ENCODE measurements at regions not wholly inside any gene's neighbourhood (a gene's known extent, or its start where the extent isn't known, plus 50 kb on each side); places are given as distances from the start of the nearest gene placed in this dataset.
A peak's percentile ranks its signal among the peaks of the same experiment; 100 is the strongest.

DNA sequence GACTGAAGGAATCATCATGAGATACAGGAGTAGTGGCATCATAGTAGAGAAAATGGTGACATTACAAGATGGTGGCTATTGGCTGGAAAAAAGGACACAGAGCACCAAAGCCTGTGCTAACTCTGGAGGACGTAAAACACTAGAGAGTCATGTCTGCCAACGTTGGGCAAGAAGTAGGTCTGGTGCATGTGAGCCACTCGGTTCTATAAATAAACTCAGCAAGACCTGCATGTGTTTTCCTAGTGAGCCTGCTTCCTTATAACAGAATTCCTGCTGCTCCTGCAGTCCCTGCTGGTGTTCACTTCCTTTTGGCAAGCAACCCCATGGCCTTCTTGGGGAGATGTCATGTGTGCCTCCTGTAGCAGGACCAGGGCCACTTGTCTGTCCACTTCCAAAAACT is 325.2 kb downstream of the OSR1 start:
- DNase-seq: no peak

DNA sequence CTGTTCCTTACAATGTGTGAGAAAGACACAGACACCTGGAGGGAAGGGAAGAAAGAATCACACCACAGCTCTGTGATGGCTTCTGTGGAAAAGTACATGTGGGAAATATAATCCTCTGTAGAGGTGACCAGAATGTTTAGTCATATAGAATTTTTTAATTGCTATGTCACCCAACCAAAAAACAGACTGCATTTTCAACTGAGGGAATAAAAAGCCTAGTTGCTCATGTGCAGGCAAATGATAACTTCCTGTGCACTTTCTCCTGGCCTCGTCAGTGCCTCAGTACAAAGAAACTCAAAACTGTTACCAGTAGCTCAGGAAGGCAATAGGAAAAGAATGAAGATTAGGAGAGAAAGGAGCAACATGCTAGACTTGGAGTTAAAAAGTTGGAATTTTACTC is 326.8 kb downstream of the OSR1 start:
- DNase-seq: no peak

- DNase-seq: no peak
These were observed 328.8 kb downstream of the OSR1 start for GRCh38 chr2:19029655-19030054.

DNA sequence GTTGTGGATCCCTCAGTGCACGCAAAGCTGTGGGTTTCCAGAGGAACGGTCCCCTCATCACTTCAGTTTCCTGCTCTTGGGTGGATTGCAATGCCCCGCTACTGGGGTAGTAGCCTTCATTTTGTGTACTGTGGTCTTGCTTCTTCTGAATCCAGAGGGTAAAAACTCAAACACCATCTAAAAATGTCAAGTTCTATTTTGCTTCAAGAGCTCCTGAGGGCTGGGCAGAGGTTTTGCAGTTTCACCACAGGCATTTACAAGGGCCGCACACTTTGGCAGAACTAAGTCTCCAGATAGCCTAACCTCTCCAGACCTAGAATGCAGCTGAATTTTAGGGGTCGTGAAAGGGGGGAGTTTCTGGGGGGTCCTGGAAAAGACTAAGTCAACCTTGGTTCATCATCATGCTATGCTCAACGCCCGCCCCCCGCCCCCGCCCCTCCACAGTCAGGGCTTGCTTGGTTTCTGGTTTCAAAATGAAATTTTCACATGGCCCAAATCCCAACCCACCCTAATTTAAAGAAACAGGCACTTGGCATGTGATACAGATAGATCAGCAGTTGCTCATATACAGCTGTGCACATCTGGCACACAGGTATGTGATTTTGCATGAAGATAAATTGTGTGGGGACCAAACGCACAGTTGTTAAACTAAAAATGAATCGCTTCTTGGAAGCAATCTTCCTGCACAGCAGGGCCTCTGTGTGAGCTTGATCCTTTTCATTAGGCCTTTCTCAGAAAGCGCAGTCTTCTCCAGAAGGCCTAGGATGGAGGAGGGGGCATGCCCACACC is 329.6 kb downstream of the OSR1 start:
- DNase-seq: no peak

DNA sequence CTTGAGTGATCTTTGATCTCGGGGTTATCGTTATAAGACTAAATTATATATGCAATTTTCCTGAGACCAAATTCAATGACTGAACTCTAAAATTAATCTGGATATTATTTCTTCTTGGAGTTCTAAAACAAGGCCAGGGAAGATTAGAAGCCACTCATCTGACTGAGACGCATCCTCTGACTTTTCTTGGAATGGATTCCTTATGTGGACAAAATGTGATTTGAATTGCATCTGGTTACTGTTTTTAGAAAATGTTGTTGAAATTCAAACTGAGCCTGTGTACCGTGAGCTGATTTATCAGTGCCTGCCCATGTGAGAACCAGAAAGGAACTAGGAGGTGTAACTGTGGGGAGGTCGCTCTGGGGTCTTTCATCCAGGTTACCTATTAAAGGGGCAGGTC is 330.8 kb downstream of the OSR1 start:
- DNase-seq: no peak

GRCh38 chr2:19026261-19026660 is 332.2 kb downstream of the OSR1 start:
- DNase-seq: no peak

GRCh38 chr2:19022334-19022733 is 336.1 kb downstream of the OSR1 start:
- DNase-seq: no peak

DNA sequence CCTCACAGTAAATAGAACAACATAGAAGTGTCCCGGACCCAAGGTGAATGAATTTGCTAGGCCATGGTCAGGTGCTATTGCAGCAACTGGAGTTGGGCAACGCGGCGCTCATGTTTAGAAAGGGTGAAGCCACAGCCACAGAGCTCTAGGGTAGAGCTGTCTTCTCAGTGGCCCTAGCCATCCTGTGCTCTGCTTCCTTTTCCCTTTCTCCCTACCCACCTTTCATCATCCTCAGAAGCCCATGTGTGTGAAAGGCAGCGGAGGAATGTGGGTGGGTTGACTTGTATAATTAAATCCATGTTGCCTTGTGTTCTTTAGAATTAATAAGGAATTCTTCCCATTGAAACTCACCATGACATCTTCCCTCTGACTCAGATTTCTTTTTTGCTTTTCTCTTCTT is 336.7 kb downstream of the OSR1 start:
- no peak for DNase-seq

GRCh38 chr2:19021100-19021476 is 337.3 kb downstream of the OSR1 start:
- DNase-seq: no peak

DNA sequence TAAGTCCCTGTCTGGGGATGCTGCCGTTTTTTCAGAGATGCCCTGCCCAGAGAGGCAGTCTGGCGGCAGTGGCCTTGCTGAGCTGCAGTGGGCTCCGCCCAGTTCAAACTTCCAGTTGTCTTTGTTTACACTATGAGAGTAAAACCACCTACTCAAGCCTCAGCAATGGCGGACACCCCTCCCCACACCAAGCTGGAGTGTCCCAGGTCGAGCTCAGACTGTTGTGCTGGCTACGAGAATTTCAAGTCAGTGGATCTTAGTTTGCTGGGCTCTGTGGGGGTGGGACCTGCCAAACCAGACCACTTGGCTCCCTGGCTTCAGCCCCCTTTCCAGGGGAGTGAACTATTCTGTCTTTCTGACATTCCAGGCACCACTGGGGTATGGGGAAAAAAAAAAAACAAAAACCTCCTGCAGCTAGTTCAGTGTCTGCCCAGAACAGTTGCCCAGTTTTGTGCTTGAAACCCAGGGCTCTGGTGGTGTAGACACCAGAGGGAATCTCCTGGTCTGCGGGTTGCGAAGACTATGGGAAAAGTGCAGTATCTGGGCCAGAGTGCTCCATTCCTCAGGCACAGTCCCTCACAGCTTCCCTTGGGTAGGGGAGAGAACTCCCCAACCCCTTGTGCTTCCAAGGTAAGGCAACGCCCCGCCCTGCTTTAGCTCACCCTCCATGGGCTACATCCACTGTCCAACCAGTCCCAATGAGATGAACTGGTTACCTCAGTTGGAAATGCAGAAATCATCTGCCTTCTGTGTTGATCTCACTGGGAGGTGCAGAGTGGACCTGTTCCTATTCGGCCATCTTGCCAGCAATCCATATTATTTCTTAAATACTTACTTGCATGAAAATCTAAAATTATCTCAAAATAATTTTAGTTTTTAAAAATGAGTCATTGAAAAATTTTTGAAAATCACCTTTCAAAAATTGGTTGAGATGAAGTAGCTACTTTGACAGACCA is 338.0 kb downstream of the OSR1 start:
- no peak for DNase-seq

- DNase-seq: no peak
These were observed 348.9 kb downstream of the OSR1 start for GRCh38 chr2:19009510-19009909.

GRCh38 chr2:19003554-19003953 is 354.9 kb downstream of the OSR1 start:
- no peak for DNase-seq

GRCh38 chr2:19000776-19001175 is 357.6 kb downstream of the OSR1 start:
- no peak for DNase-seq

GRCh38 chr2:18999198-18999597 is 359.2 kb downstream of the OSR1 start:
- DNase-seq: no peak

GRCh38 chr2:18998491-18998890 is 359.9 kb downstream of the OSR1 start:
- DNase-seq: no peak

DNA sequence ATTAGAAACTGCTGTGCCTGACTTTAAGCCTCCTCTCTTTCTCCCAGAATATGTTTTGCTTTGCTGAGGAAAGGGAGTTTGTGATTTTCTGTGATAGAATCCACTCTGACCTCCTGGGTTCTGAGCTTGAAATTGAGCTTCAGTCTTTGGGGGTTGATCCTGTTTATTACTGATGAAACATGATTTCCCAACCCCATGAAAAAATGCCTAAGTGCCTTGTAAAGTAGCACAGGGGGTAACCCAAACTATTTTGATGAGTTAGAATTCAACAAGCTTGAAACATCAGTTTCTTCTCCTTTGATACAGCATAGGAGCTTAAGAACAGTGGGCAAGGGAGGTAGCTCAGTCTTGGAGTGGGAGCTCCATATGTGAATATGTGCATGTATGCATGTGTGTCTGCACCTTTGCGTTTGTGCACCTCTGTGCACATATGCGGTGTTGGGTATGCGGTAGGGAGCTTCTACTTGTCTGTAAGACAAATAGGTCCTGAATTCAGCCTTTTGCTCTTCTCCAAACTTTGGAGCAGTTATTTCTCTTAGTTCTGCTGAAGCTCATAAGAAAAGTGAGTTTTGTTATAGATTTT is 364.6 kb downstream of the OSR1 start:
- no peak for DNase-seq

GRCh38 chr2:18991177-18992168 is 366.9 kb downstream of the OSR1 start:
- DNase-seq: no peak

- DNase-seq: no peak
These were observed 369.7 kb downstream of the OSR1 start for GRCh38 chr2:18988631-18989232.

DNA sequence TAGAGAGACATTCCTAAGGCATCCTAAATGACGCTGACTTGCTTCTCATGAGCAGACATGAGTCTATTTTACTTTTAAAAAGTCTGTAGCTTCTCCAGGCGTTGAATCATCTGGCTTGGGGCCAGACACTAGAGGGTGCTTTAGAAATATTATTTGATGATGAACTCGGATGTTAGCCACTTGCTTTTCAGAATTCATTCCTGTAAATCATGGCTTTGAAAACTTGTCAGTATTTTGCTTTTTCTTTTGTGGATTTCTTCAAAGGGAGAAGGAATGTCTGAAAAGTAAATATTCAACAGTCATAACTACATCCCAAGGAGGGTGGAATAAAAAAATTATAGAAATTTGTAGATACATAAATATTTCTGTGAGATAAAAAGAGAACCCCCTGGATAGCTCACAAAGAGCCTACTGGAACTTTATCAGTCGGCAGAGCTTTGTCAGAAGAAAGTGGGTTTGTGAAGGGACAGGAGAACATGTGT is 370.8 kb downstream of the OSR1 start:
- peak; percentile 40 for DNase-seq

GRCh38 chr2:18987016-18987415 is 371.4 kb downstream of the OSR1 start:
- no peak for DNase-seq

DNA sequence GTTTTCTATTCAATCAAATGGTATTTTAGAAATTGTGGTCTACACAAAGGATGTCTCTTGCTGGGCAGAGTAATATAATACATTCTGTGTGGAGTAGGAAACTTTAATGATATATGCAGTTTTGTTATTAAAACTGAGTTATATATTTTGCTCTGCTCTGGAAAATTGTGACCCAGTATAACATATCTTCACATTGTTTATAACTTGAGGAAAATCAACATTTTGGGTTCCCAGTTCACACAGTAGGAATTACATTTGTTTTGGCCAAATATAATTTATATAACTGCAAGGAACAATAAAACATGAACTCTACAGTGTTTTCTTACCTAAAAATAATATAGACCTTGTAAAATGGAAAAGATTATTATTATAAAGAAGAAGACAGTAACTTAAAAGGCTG is 372.4 kb downstream of the OSR1 start:
- no peak for DNase-seq
